IMR-90 (cell line): ENCODE measurements at regions not wholly inside any gene's neighbourhood (a gene's known extent, or its start where the extent isn't known, plus 50 kb on each side); places are given as distances from the start of the nearest gene placed in this dataset.

Experiments used
- ATAC-seq: fragments of 200-7000 bp; cut with Tn5 transposase; 2 replicates; pipeline ENCODE4 v1.9.1; 2020; ENCODE audit warnings: low read depth, mild to moderate bottlenecking, moderate library complexity
- BruUV-seq: library from RNA; stranded (reverse); fragments of 400-500 nt; replicated peaks from 2 replicates; lab custom pipeline; 2021; lab: Mats Ljungman, UMichigan
- CTCF ChIA-PET: fragments of 300-600 bp; formaldehyde crosslinking; extraction: SDS; loops from one replicate; lab custom pipeline; 2021; ENCODE audit warnings: antibody characterized with exemption; lab: Yijun Ruan, JAX
- POLR2A ChIA-PET: fragments of 300-600 bp; sonication (Branson Sonifier 250); formaldehyde crosslinking; loops from one replicate; lab custom pipeline; 2022; ENCODE audit warnings: antibody characterized with exemption; ENCODE audit not compliant: unreplicated experiment; lab: Charles Lee
- DNase-seq: peaks from one replicate; pipeline ENCODE4 v3.0.0; 2013
- H2AFZ ChIP-seq: replicated peaks from 2 replicates; pipeline ENCODE3; 2013; ENCODE audit warnings: low read length, mild to moderate bottlenecking; ENCODE audit not compliant: poor library complexity
- H2AK5ac ChIP-seq: 2 replicates; pipeline ENCODE4 v1.6.1; 2013; ENCODE audit warnings: low read depth, low read length, inconsistent platforms
- H2AK9ac ChIP-seq: replicated peaks from 2 replicates; pipeline ENCODE3; 2013; ENCODE audit warnings: mild to moderate bottlenecking, low read depth, low read length, moderate library complexity; ENCODE audit not compliant: poor library complexity
- H2BK120ac ChIP-seq: 2 replicates; pipeline ENCODE4 v1.6.1; 2013; ENCODE audit warnings: low read depth, low read length, inconsistent platforms
- H2BK15ac ChIP-seq: 3 replicates; pipeline ENCODE4 v1.6.1; 2013; ENCODE audit warnings: low read depth, low read length, inconsistent platforms
- H2BK20ac ChIP-seq: 2 replicates; pipeline ENCODE4 v1.6.1; 2013; ENCODE audit warnings: low read depth, mild to moderate bottlenecking, inconsistent platforms, low read length, moderate library complexity
- H2BK5ac ChIP-seq: 2 replicates; pipeline ENCODE4 v1.6.1; 2013; ENCODE audit warnings: mild to moderate bottlenecking, low read depth, low read length, inconsistent platforms; ENCODE audit not compliant: poor library complexity, severe bottlenecking
- H3K14ac ChIP-seq: replicated peaks from 2 replicates; pipeline ENCODE4 v1.6.1; 2013; ENCODE audit warnings: low read depth, low read length, inconsistent platforms
- H3K18ac ChIP-seq: 2 replicates; pipeline ENCODE4 v1.6.1; 2013; ENCODE audit warnings: low read depth, low read length, control low read depth
- H3K23ac ChIP-seq: 2 replicates; pipeline ENCODE4 v1.6.1; 2013; ENCODE audit warnings: low read depth, low read length, inconsistent platforms
- H3K27ac ChIP-seq: 2 replicates; pipeline ENCODE4 v1.5.1; 2013; ENCODE audit warnings: mild to moderate bottlenecking, control low read depth, low read length; ENCODE audit not compliant: insufficient read depth
- H3K27me3 ChIP-seq: 2 replicates; pipeline ENCODE4 v1.6.1; 2013; ENCODE audit warnings: low read length; ENCODE audit not compliant: control insufficient read depth, insufficient read depth
- H3K36me3 ChIP-seq: 2 replicates; pipeline ENCODE4 v1.6.1; 2013; ENCODE audit warnings: low read length, mixed read lengths; ENCODE audit not compliant: control insufficient read depth, insufficient read depth
- H3K4ac ChIP-seq: 2 replicates; pipeline ENCODE4 v1.6.1; 2013; ENCODE audit warnings: low read depth, low read length, inconsistent platforms
- H3K4me1 ChIP-seq: 2 replicates; pipeline ENCODE4 v1.6.1; 2013; ENCODE audit warnings: low read length, mixed read lengths; ENCODE audit not compliant: control insufficient read depth, insufficient read depth
- H3K4me2 ChIP-seq: 2 replicates; pipeline ENCODE4 v1.6.1; 2013; ENCODE audit warnings: low read depth, mild to moderate bottlenecking, control low read depth, low read length, moderate library complexity
- H3K4me3 ChIP-seq: 2 replicates; pipeline ENCODE4 v1.5.1; 2013; ENCODE audit warnings: low read depth, mild to moderate bottlenecking, control low read depth, low read length, moderate library complexity; ENCODE audit not compliant: insufficient read depth
- H3K56ac ChIP-seq: 2 replicates; pipeline ENCODE4 v1.6.1; 2013; ENCODE audit warnings: low read length, inconsistent platforms; ENCODE audit not compliant: insufficient read depth; ENCODE audit errors: extremely low read depth
- H3K79me1 ChIP-seq, 2 experiments: 2 replicates each; pipeline ENCODE4 v1.6.1; 2013; ENCODE audit warnings: low read length in 2 of 2, inconsistent platforms in 1 of 2, low read depth in 1 of 2
- H3K9ac ChIP-seq: 2 replicates; pipeline ENCODE4 v1.6.1; 2013; ENCODE audit warnings: low read depth, low read length, control low read depth
- H3K9me1 ChIP-seq: 2 replicates; pipeline ENCODE4 v1.6.1; 2013; ENCODE audit warnings: low read length, inconsistent platforms; ENCODE audit not compliant: insufficient read depth
- H3K9me3 ChIP-seq: 2 replicates; pipeline ENCODE4 v1.6.1; 2013; ENCODE audit warnings: low read length; ENCODE audit not compliant: control insufficient read depth, insufficient read depth
- H4K20me1 ChIP-seq: 2 replicates; pipeline ENCODE4 v1.6.1; 2013; ENCODE audit warnings: low read length, inconsistent platforms; ENCODE audit not compliant: insufficient read depth
- H4K5ac ChIP-seq: 2 replicates; pipeline ENCODE4 v1.6.1; 2013; ENCODE audit warnings: mild to moderate bottlenecking, low read depth, low read length, control low read depth
- H4K8ac ChIP-seq, 2 experiments: 2 replicates each; pipeline ENCODE4 v1.6.1; 2013; ENCODE audit warnings: low read depth in 2 of 2, low read length in 2 of 2, control low read depth in 1 of 2, inconsistent platforms in 1 of 2
- H4K91ac ChIP-seq: 2 replicates; pipeline ENCODE4 v1.6.1; 2013; ENCODE audit warnings: low read depth, low read length, inconsistent platforms; ENCODE audit not compliant: insufficient read depth
- BHLHE40 ChIP-seq: fragments of 150-350 bp; IDR thresholded peaks from 2 replicates; pipeline ENCODE4 v1.6.1; 2016; ENCODE audit warnings: mild to moderate bottlenecking, low read depth, low read length
- NFE2L2 ChIP-seq: fragments of 150-350 bp; IDR thresholded peaks from 2 replicates; pipeline ENCODE4 v1.6.1; 2016; ENCODE audit warnings: low read depth, mild to moderate bottlenecking, low read length
- WGBS, 2 experiments: methylation state at CpG; one replicate each; pipeline versions ENCODE4 v1.1.5 to v1.1.7; 2013; ENCODE audit warnings: missing lambda C conversion rate in 2 of 2; ENCODE audit not compliant: insufficient read length in 1 of 2; ENCODE audit errors: extremely low coverage in 2 of 2; 5-methylcytosine and 5-hydroxymethylcytosine counted together
- dilution Hi-C: fragments of 300-500 bp; cut with HindIII; formaldehyde crosslinking; loops from one replicate; pipeline ENCODE4 v1.14.3; 2018; ENCODE audit warnings: low sequenced_read_pairs; ENCODE audit not compliant: unreplicated experiment
- in situ Hi-C: fragments of 300-500 bp; cut with MboI; formaldehyde crosslinking; loops from 3 replicates; pipeline ENCODE4 v1.14.3; 2019; ENCODE audit warnings: low sequenced_read_pairs, inconsistent platforms, mixed read lengths
- intact Hi-C: fragments of 100-400 bp; cut with micrococcal nuclease; formaldehyde crosslinking; loops from 2 replicates; pipeline ENCODE4 v1.10.0; 2022
- TF ChIP-seq, protein P1 (sequence below): fragments of 150-350 bp; IDR thresholded peaks from 2 replicates; pipeline ENCODE4 v1.6.1; 2016; ENCODE audit warnings: low read depth, mild to moderate bottlenecking, low read length, moderate library complexity, borderline replicate concordance

- H3K9me1 ChIP-seq: no peaks in the 10 kb centered on the region
- H3K4me2 ChIP-seq: no peak overlapping the region
- ChIA-PET CTCF (no interaction called here), POLR2A (no interaction called here)
- H3K4ac ChIP-seq: no peak overlapping the region
- H4K20me1 ChIP-seq: no peaks in the 10 kb centered on the region
- intact Hi-C loops (no loop called here), in situ Hi-C loops (no loop called here), dilution Hi-C loops (no loop called here)
- ATAC-seq: no peak
- H3K23ac ChIP-seq: no peak overlapping the region
- H3K4me1 ChIP-seq: peaks cover 4% of the 10 kb centered on the region; the same call in 1 of the 2 replicates
- H2BK20ac ChIP-seq: no peak overlapping the region; the same call in 1 of the 2 replicates
- no peak overlapping the region for H2AFZ ChIP-seq
- no peaks in the 10 kb centered on the region for H3K79me1 ChIP-seq
- no TSS peak for BruUV-seq
- no peak overlapping the region; the same call in 1 of the 2 replicates for H4K91ac ChIP-seq
- no peak overlapping the region for H2AK5ac ChIP-seq
- no peak for DNase-seq
- H4K5ac ChIP-seq: no peak overlapping the region
- H3K36me3 ChIP-seq: no peaks in the 10 kb centered on the region
- no peak overlapping the region for H2BK5ac ChIP-seq
- no peak overlapping the region for H3K56ac ChIP-seq
- no peaks in the 10 kb centered on the region for H3K27me3 ChIP-seq
- H3K27ac ChIP-seq: no peak overlapping the region
- no peak overlapping the region for H3K18ac ChIP-seq
- H2BK15ac ChIP-seq: no peak overlapping the region
- no peak overlapping the region for H3K14ac ChIP-seq
- H3K4me3 ChIP-seq: no peak overlapping the region
- no CpG with 5 or more reads among the region's 3 CpGs for WGBS, 2 experiments
- no peak overlapping the region for H3K9ac ChIP-seq
- H2BK120ac ChIP-seq: no peak overlapping the region
- H2AK9ac ChIP-seq: no peak overlapping the region
- H4K8ac ChIP-seq: no peak overlapping the region
- no peak for TF ChIP-seq NFE2L2
- TF ChIP-seq BHLHE40: no peak
- TF ChIP-seq, protein P1, sequence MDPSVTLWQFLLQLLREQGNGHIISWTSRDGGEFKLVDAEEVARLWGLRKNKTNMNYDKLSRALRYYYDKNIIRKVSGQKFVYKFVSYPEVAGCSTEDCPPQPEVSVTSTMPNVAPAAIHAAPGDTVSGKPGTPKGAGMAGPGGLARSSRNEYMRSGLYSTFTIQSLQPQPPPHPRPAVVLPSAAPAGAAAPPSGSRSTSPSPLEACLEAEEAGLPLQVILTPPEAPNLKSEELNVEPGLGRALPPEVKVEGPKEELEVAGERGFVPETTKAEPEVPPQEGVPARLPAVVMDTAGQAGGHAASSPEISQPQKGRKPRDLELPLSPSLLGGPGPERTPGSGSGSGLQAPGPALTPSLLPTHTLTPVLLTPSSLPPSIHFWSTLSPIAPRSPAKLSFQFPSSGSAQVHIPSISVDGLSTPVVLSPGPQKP: no peak
- H3K9me3 ChIP-seq: 0 out of 2 replicates have a peak, but pooled peaks cover 1% of the 10 kb centered on the region
Measured at GRCh38 chr6:140844167-140844566, 1288.6 kb upstream of the GJE1 start.
